Smooth muscle cell (in vitro differentiated cells): ENCODE measurements at regions not wholly inside any gene's neighbourhood (a gene's known extent, or its start where the extent isn't known, plus 50 kb on each side); places are given as distances from the start of the nearest gene placed in this dataset.

ENCODE experiments used
- DNase-seq: peaks from one replicate; lab custom pipeline; 2025; ENCODE audit not compliant: unreplicated experiment; lab: John Stamatoyannopoulos, UW
- H2AFZ ChIP-seq: fragments of 200-600 bp; sonication (generic); 2 replicates; pipeline ENCODE4 v1.6.0; 2016; ENCODE audit warnings: antibody characterized with exemption, low read depth, mild to moderate bottlenecking
- H3F3A ChIP-seq: fragments of 200-600 bp; sonication (generic); 2 replicates; pipeline ENCODE4 v1.6.0; 2017; ENCODE audit warnings: antibody characterized with exemption, low read depth
- H3K27ac ChIP-seq: fragments of 200-600 bp; sonication (generic); 2 replicates; pipeline ENCODE4 v1.5.1; 2016; ENCODE audit warnings: low read depth, mild to moderate bottlenecking
- H3K27me3 ChIP-seq: fragments of 200-600 bp; sonication (generic); 2 replicates; pipeline ENCODE4 v1.6.1; 2016; ENCODE audit warnings: low read depth, mild to moderate bottlenecking
- H3K36me3 ChIP-seq: fragments of 200-600 bp; sonication (generic); 2 replicates; pipeline ENCODE4 v1.5.1; 2016; ENCODE audit warnings: low read depth
- H3K4me1 ChIP-seq: fragments of 200-600 bp; sonication (generic); 2 replicates; pipeline ENCODE4 v1.5.1; 2016; ENCODE audit warnings: low read depth
- H3K4me2 ChIP-seq: fragments of 200-600 bp; sonication (generic); 2 replicates; pipeline ENCODE4 v1.6.0; 2016; ENCODE audit warnings: mild to moderate bottlenecking
- H3K4me3 ChIP-seq: fragments of 200-600 bp; sonication (generic); 2 replicates; pipeline ENCODE4 v1.5.1; 2016; ENCODE audit warnings: mild to moderate bottlenecking
- H3K79me2 ChIP-seq: fragments of 200-600 bp; sonication (generic); 2 replicates; pipeline ENCODE4 v1.6.0; 2016; ENCODE audit warnings: low read depth, mild to moderate bottlenecking
- H3K9ac ChIP-seq: fragments of 200-600 bp; sonication (generic); 2 replicates; pipeline ENCODE4 v1.6.0; 2016; ENCODE audit warnings: low read depth
- H3K9me3 ChIP-seq: fragments of 200-600 bp; sonication (generic); replicated peaks from 2 replicates; pipeline ENCODE4 v1.5.1; 2016; ENCODE audit warnings: low read depth
- H4K20me1 ChIP-seq: fragments of 200-600 bp; sonication (generic); 2 replicates; pipeline ENCODE4 v1.6.0; 2016; ENCODE audit warnings: low read depth
- WGBS: methylation state at CpG from one replicate; pipeline ENCODE4 v1.1.7; 2016; ENCODE audit warnings: low lambda C conversion rate; 5-methylcytosine and 5-hydroxymethylcytosine counted together
- TF ChIP-seq, protein P1 (sequence below): fragments of 200-600 bp; sonication (generic); IDR thresholded peaks from 2 replicates; pipeline ENCODE4 v1.5.1; 2017; ENCODE audit warnings: borderline replicate concordance, mild to moderate bottlenecking, antibody characterized with exemption; ENCODE audit not compliant: insufficient read depth, poor library complexity, severe bottlenecking

DNA sequence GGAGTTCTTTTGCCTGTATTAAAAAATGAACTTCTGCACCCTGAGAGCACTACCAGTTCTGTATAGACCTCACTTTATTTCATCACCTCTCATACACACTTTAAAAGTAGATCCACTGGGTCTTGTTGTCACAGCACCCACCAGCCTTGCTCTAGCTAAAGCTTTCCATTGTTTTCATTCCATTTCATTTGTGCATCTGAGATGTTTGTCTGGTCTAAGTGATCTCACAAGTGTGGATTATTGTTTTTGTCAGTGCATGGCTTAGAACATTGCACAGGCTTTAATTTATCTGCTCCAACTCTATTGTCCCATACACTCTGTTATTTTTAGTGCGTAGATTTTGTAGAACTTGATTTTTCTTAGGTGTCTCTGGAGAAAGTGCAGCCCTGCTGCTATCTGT, 1157.5 kb upstream of the PABPC4L start:
- Histone ChIP-seq H2AFZ (no peak overlapping the region), H3K36me3 (no peaks in the 10 kb centered on the region), H3F3A (no peaks in the 10 kb centered on the region), H3K4me3 (no peak overlapping the region), H3K9me3 (no peaks in the 10 kb centered on the region), H3K4me2 (no peak overlapping the region), H3K79me2 (no peaks in the 10 kb centered on the region), H3K4me1 (peaks cover 4% of the 10 kb centered on the region), H3K27me3 (no peaks in the 10 kb centered on the region), H4K20me1 (no peaks in the 10 kb centered on the region), H3K27ac (no peak overlapping the region), H3K9ac (no peak overlapping the region)
- TF ChIP-seq, protein P1, sequence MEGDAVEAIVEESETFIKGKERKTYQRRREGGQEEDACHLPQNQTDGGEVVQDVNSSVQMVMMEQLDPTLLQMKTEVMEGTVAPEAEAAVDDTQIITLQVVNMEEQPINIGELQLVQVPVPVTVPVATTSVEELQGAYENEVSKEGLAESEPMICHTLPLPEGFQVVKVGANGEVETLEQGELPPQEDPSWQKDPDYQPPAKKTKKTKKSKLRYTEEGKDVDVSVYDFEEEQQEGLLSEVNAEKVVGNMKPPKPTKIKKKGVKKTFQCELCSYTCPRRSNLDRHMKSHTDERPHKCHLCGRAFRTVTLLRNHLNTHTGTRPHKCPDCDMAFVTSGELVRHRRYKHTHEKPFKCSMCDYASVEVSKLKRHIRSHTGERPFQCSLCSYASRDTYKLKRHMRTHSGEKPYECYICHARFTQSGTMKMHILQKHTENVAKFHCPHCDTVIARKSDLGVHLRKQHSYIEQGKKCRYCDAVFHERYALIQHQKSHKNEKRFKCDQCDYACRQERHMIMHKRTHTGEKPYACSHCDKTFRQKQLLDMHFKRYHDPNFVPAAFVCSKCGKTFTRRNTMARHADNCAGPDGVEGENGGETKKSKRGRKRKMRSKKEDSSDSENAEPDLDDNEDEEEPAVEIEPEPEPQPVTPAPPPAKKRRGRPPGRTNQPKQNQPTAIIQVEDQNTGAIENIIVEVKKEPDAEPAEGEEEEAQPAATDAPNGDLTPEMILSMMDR, result no peak
- DNase-seq, result no peak
- WGBS, result 80% methylated on average over 1 of the region's 1 CpG

DNA sequence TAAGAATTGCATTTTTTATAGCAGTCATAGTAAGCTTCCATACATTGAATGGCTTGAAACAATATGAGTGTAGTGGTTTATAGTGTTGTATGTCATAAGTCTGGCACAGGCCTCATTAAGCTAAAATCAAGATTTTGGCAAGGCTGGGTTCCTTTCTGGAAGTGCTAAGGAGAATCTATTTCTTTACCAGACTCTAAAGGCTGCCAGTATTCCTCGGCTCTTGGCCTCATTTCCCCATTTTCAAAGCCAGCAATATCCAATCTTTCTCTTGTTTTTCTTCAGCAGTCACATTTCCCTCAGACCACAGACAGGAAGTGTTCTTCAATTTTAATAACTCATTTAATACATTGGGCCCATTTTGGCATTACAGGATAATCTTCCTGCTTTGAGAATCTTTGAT, 1155.5 kb upstream of the PABPC4L start:
- TF ChIP-seq, protein P1, result no peak
- H2AFZ ChIP-seq, result no peak overlapping the region
- H3K27ac ChIP-seq, result no peak overlapping the region
- H3K9me3 ChIP-seq, result no peaks in the 10 kb centered on the region
- 95% methylated on average over 1 of the region's 1 CpG for WGBS
- no peaks in the 10 kb centered on the region for H3K79me2 ChIP-seq
- H3K36me3 ChIP-seq, result no peaks in the 10 kb centered on the region
- H3K9ac ChIP-seq, result no peak overlapping the region
- H3K4me3 ChIP-seq, result no peak overlapping the region
- H3F3A ChIP-seq, result no peaks in the 10 kb centered on the region
- peaks cover 4% of the 10 kb centered on the region for H3K4me1 ChIP-seq
- no peak for DNase-seq
- H3K4me2 ChIP-seq, result no peak overlapping the region
- H3K27me3 ChIP-seq, result no peaks in the 10 kb centered on the region
- H4K20me1 ChIP-seq, result no peaks in the 10 kb centered on the region

- Histone ChIP-seq H3K36me3 (no peaks in the 10 kb centered on the region), H3K4me3 (no peak overlapping the region), H3K79me2 (no peaks in the 10 kb centered on the region), H3K4me2 (peak overlapping the region; percentile 71), H3K4me1 (no peaks in the 10 kb centered on the region), H3K9ac (no peak overlapping the region), H3K27me3 (no peaks in the 10 kb centered on the region), H4K20me1 (no peaks in the 10 kb centered on the region), H3F3A (no peaks in the 10 kb centered on the region), H3K27ac (no peak overlapping the region), H2AFZ (peak overlapping the region; percentile 32), H3K9me3 (no peaks in the 10 kb centered on the region)
- DNase-seq, result no peak
- TF ChIP-seq, protein P1, result no peak
- 27% methylated on average over 1 of the region's 1 CpG for WGBS
These were observed 1153.3 kb upstream of the PABPC4L start for GRCh38 chr4:135354876-135355275.

DNA sequence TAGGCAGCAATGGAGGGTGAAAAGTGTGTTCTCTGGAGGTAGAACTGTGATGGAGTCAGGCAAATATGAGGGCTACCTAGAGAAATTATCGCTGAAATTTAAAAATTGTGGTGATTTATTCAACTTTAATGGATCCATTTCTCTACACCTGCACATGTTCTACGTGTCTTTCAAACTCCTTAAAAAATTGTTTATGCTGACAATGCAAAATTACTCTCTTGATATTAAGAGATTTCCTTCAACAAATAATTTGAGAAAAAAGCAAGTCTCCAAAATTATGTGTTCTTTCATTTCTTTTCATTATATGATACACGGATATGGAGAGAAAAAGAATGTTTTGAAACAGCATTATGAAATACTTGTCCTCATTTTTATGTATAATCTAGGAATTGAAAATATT, 1151.4 kb upstream of the PABPC4L start:
- Histone ChIP-seq H3K27me3 (no peaks in the 10 kb centered on the region), H4K20me1 (no peaks in the 10 kb centered on the region), H3K4me1 (no peaks in the 10 kb centered on the region), H3K4me3 (no peak overlapping the region), H3K27ac (no peak overlapping the region), H3K4me2 (no peak overlapping the region), H3F3A (no peaks in the 10 kb centered on the region), H3K79me2 (no peaks in the 10 kb centered on the region), H3K9me3 (no peaks in the 10 kb centered on the region), H3K9ac (no peak overlapping the region), H3K36me3 (no peaks in the 10 kb centered on the region), H2AFZ (no peak overlapping the region)
- no peak for DNase-seq
- TF ChIP-seq, protein P1, result no peak
- 92% methylated on average over 3 of the region's 3 CpGs for WGBS
